ENCODE measurements at regions not wholly inside any gene's neighbourhood (a gene's known extent, or its start where the extent isn't known, plus 50 kb on each side); places are given as distances from the start of the nearest gene placed in this dataset.

DNA sequence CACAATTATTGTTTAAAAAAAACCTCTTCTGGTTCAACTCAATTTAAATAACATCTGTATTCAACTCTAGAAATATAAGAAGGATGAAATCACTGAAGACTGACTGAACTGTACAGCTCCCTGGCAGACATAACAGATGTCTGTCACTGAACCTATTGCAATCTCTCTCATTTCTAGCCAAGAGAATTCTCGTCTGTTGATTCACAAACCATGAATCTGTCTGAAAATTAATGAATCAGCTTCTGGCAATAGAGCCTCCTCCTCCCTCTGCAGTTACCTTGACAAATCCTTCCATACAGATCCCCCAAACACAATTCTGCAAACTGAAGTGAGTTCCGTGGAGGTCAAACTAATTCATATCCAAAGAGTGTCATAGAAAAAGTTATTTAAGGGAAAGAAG lies 561.4 kb downstream of the PYDC2 start:
- H3K4me3 ChIP-seq (ENCODE audit: low read length) = no peak overlapping the region
- H3K9me3 ChIP-seq (ENCODE audit: low read depth, low read length) = peaks cover 4% of the 10 kb centered on the region
- no peaks in the 10 kb centered on the region for H3K4me1 ChIP-seq (ENCODE audit: insufficient read depth, low read length)
- no peaks in the 10 kb centered on the region for H3K27me3 ChIP-seq (ENCODE audit: insufficient read depth, low read length)

DNA sequence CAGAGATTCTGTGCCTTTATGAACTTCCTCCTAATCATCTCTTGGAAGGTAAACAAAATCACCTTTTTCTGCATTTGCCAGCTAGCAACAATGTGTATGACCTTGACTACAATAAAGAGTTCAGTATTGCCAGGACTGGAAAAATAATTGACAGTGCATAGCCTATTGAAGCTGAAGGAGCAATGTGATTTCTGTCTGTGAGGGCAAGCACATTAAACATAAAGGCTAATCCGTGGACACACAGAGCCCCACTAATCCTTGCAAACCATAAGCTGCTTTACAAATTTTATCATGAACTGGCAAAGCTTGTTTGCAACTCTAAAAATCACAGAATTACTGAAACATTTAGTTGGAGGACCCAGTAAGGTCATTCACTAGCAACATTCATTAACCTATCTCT lies 563.8 kb downstream of the PYDC2 start:
- H3K4me1 ChIP-seq (ENCODE audit: insufficient read depth, low read length) = no peaks in the 10 kb centered on the region
- no peak overlapping the region for H3K4me3 ChIP-seq (ENCODE audit: low read length)
- no peaks in the 10 kb centered on the region for H3K27me3 ChIP-seq (ENCODE audit: insufficient read depth, low read length)
- H3K9me3 ChIP-seq (ENCODE audit: low read depth, low read length) = peaks cover under 1% of the 10 kb centered on the region

DNA sequence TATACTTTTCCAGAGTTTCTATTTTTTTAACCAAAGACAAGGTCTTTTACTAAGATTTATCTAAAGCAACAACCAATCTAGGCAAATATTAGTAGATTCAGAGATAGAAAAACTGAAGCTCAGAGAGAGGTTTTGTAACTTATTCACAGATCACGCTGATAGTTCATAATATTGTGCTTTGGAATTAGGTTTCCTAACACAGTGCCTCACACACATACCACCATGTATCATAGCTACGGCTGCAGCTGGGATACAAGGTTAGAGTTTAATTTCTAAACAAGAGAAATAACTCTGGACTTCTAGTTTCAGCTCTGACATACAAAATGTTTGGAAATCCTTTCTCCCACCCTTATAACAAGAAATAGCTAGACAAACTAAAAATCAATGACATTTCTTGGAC lies 565.7 kb downstream of the PYDC2 start:
- Histone ChIP-seq H3K4me1 (ENCODE audit: insufficient read depth, low read length) (no peaks in the 10 kb centered on the region), H3K27me3 (ENCODE audit: insufficient read depth, low read length) (no peaks in the 10 kb centered on the region), H3K4me3 (ENCODE audit: low read length) (no peak overlapping the region), H3K9me3 (ENCODE audit: low read depth, low read length) (no peaks in the 10 kb centered on the region)

DNA sequence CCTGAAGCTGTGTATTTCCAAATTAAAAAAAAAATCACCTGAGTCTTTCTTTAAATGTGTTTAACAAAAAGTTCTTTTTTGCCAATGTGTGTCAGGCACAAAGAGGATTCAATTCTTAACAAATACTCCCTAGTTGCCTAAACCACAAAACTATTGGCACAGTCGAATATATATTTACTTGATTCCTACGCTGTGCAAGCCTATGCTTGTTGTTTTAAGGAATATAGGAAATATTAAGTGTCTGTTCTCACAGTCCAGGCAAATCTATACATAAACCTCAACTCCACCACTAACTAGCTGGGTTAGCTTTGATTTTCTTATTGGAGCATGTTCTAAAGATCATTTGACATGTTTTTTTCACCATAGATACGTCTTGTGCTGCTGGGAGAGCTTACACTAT lies 571.0 kb downstream of the PYDC2 start:
- H3K9me3 ChIP-seq (ENCODE audit: low read depth, low read length) = no peaks in the 10 kb centered on the region
- H3K4me1 ChIP-seq (ENCODE audit: insufficient read depth, low read length) = no peaks in the 10 kb centered on the region
- no peak overlapping the region for H3K4me3 ChIP-seq (ENCODE audit: low read length)
- no peaks in the 10 kb centered on the region for H3K27me3 ChIP-seq (ENCODE audit: insufficient read depth, low read length)

DNA sequence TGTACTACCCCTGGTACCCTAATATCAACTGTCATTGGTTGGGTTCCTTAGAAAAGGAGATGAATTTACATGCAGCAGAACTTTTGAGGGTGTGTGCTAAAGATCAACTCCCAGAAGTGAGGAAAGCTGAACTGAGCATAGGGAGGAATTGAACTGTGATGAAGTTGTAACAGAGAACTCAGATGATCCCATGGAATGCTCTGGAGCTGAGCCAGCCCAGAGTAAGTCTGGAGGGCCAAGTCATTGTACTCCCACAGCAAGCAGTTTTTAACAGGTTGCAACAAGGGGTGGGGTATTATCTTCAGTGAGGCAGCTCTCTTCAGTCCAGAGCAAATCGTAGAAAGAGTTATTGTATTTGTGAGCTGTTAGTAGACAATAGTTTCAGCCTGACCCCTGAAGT lies 572.3 kb downstream of the PYDC2 start:
- Histone ChIP-seq H3K9me3 (ENCODE audit: low read depth, low read length) (no peaks in the 10 kb centered on the region), H3K4me3 (ENCODE audit: low read length) (no peak overlapping the region)

DNA sequence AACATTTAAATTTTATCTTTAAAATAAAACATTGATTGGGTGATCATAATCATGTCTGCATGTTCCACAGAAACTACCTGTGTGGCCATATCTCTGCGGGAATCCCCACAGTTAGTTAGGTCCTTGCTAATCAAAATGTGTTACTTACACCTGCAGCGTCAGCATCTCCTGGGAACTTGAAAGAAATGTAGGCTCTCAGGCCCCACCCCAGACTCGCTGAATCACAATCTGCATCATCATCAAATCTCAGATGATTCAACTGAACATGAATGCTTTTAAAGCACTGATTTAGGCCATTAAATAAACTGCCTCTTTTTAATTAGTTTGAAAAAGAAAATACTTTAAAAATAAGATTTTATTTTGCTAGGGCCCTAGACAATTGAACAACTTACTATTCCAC lies 577.8 kb downstream of the PYDC2 start:
- H3K27me3 ChIP-seq (ENCODE audit: insufficient read depth, low read length) = no peaks in the 10 kb centered on the region
- H3K4me1 ChIP-seq (ENCODE audit: insufficient read depth, low read length) = no peaks in the 10 kb centered on the region
- no peaks in the 10 kb centered on the region for H3K9me3 ChIP-seq (ENCODE audit: low read depth, low read length)
- no peak overlapping the region for H3K4me3 ChIP-seq (ENCODE audit: low read length)

More for the DNA sequence above, 572.3 kb downstream of the PYDC2 start:
- Histone ChIP-seq H3K4me1 (ENCODE audit: insufficient read depth, low read length) (no peaks in the 10 kb centered on the region), H3K27me3 (ENCODE audit: insufficient read depth, low read length) (no peaks in the 10 kb centered on the region)

DNA sequence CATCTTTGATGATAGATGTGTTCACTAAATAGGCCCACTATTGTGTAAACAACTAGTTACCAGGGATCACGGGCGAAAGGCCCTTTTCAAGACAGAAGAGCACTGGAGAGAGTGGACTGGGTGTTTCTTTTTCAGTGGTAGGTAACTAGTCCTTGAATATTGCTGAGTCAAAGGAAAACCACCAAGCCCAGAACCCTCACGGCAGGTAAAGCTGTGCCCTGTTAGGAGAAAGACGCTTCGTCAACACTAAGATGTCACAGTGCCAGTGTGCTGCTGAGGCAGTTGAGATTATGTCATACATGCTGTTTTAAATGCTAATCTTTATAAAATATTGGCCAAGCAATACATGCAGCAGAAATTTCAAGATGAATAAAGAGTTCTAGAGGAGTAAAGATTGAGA lies 578.6 kb downstream of the PYDC2 start:
- no peak overlapping the region for H3K4me3 ChIP-seq (ENCODE audit: low read length)
- H3K9me3 ChIP-seq (ENCODE audit: low read depth, low read length) = no peaks in the 10 kb centered on the region
- no peaks in the 10 kb centered on the region for H3K27me3 ChIP-seq (ENCODE audit: insufficient read depth, low read length)
- no peaks in the 10 kb centered on the region for H3K4me1 ChIP-seq (ENCODE audit: insufficient read depth, low read length)

DNA sequence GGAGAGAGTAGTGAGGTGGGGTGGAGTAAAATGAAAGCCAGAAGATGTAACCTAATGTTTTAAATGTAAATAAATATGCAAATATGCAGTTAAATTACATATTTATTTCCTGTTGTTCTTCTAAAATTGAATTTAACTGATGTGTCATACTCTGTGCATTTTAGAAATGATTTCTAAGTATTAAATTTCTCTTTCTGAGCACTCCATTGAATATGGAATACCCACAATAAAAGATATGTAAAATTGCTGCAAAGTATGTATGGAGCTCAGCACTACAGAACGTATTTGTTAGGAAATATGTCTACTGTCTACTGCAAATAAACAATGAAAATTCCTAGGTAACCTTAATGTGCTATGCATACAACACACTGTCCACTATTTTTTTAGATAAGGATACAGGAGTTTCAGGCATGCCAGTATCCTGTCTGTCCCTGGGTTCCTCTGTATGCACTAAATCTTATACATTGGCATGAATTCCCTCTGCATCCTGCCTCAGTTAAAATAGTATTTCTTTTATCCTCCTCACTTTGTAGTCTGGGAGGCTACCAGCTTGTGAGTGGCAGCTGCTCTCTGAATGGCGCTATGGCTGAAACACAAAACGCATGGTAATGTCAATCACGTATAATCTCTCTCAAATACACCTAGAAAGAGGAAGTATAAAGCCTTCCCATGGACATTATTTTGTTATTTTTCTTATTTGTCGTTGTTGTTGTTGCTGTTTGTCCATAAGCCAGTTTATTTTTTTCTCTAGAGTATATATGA lies 579.5 kb downstream of the PYDC2 start:
- Histone ChIP-seq H3K4me1 (ENCODE audit: insufficient read depth, low read length) (no peaks in the 10 kb centered on the region), H3K9me3 (ENCODE audit: low read depth, low read length) (no peaks in the 10 kb centered on the region)

DNA sequence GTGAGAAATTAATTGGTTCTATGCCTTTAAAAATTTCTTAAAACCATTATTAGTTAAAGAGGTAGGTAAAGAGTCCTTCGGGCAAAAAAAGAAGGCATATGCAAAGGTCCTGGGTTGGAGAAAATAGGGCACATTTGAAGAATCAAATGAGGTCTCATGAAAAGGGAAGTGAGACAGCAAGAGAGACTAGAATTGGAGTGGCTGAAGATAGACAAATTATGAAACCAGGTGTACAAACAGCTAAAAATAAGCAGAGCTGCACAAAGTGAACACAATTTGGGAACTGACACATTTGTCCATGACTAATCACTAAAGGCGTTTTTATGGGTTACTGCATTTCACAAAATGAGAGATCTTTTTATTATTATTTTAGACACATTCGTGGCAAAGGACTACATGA lies 581.2 kb downstream of the PYDC2 start:
- Histone ChIP-seq H3K27me3 (ENCODE audit: insufficient read depth, low read length) (no peaks in the 10 kb centered on the region), H3K4me1 (ENCODE audit: insufficient read depth, low read length) (no peaks in the 10 kb centered on the region), H3K4me3 (ENCODE audit: low read length) (no peak overlapping the region), H3K9me3 (ENCODE audit: low read depth, low read length) (no peaks in the 10 kb centered on the region)

More for the DNA sequence above, 579.5 kb downstream of the PYDC2 start:
- Histone ChIP-seq H3K27me3 (ENCODE audit: insufficient read depth, low read length) (no peaks in the 10 kb centered on the region), H3K4me3 (ENCODE audit: low read length) (no peak overlapping the region)

DNA sequence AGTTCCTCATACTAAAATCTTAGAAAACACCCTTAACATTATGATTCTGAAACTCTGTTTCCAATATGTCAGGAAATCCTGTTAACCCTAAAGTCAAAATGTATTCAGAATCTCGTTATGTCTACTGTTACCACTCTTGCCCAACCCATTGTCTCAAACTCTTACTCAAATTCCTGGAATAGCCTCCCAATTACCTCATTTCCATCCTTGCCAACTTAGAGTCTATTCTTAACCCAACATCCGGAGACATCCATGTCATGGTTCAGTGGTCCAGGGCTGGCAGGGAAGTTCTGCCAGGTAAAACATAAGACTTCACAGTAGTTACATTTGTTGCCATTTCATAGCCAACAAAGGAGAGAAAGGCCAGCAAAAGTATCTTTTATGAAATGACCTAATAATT lies 593.9 kb downstream of the PYDC2 start:
- no peaks in the 10 kb centered on the region for H3K9me3 ChIP-seq (ENCODE audit: low read depth, low read length)
- no peak overlapping the region for H3K4me3 ChIP-seq (ENCODE audit: low read length)
- H3K27me3 ChIP-seq (ENCODE audit: insufficient read depth, low read length) = no peaks in the 10 kb centered on the region
- no peaks in the 10 kb centered on the region for H3K4me1 ChIP-seq (ENCODE audit: insufficient read depth, low read length)

DNA sequence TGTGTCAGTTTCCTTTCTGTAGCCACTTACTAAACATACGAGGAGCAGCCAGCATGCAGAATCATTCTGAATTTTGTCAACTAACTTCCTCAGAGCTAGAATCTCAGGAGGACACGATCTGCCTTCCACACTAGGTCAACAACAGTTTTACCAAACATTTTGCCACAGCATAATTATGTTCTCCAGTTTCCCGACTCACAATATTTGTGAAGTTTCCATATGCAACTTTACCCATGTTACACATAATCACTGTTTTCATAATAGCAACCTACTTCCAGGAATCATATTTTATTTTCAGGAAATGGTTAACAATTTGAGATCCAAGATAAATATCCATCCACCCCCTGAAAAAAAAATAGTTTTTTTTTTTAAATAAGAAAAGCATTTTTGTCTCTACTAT lies 595.0 kb downstream of the PYDC2 start:
- Histone ChIP-seq H3K9me3 (ENCODE audit: low read depth, low read length) (no peaks in the 10 kb centered on the region), H3K4me1 (ENCODE audit: insufficient read depth, low read length) (no peaks in the 10 kb centered on the region), H3K4me3 (ENCODE audit: low read length) (no peak overlapping the region), H3K27me3 (ENCODE audit: insufficient read depth, low read length) (no peaks in the 10 kb centered on the region)

DNA sequence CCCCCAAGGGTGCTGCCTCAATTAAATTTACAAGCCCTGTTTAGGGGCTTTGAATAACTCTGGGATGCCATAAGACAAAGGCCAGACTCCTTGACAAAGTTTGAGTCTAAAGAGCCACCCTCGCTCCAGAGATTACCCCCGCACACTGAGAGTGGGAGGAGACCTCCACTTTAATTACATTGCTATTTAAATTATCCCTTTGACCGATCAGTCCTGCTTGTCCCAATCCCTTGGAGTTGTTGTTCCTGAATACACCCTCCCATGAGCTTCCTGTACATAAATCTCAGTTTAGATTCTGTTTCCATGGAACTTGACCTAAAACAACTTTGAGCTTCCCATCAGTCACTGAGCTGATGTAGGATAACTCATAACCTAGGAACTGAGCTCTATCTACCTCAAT lies 596.3 kb downstream of the PYDC2 start:
- no peak overlapping the region for H3K4me3 ChIP-seq (ENCODE audit: low read length)
- no peaks in the 10 kb centered on the region for H3K9me3 ChIP-seq (ENCODE audit: low read depth, low read length)
- H3K4me1 ChIP-seq (ENCODE audit: insufficient read depth, low read length) = no peaks in the 10 kb centered on the region
- H3K27me3 ChIP-seq (ENCODE audit: insufficient read depth, low read length) = no peaks in the 10 kb centered on the region

DNA sequence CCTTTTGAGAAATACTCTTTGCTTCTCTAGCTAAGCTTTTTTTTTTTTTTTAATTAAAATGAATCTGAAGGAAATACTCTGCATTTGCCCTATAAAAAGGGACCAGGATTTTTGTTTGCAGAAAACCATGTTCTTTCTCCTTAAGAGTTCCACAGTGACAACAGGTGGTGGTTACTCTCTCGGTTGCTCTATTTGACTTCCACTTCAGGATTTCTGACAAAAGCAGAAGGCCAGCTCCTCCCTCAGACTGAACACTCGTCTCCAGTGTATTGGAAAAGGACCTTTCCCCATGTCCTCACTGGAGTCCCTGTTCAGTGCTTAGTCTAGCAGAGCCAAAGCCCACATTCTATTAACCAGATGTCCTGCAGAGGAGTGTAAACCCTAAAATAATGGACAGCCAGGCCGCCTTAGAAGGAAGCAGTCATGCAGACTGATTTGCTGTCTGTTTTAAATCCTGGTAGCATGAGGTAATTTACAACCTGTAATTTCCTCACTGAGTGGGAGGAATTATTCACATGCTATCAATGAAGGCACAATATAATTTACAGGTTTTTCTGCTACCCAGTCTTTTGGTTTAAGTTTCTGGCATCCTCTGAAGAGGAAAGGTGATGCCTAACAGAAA lies 599.3 kb downstream of the PYDC2 start:
- no peak overlapping the region for H3K4me3 ChIP-seq (ENCODE audit: low read length)
- no peaks in the 10 kb centered on the region for H3K4me1 ChIP-seq (ENCODE audit: insufficient read depth, low read length)
- no peaks in the 10 kb centered on the region for H3K9me3 ChIP-seq (ENCODE audit: low read depth, low read length)
- no peaks in the 10 kb centered on the region for H3K27me3 ChIP-seq (ENCODE audit: insufficient read depth, low read length)

DNA sequence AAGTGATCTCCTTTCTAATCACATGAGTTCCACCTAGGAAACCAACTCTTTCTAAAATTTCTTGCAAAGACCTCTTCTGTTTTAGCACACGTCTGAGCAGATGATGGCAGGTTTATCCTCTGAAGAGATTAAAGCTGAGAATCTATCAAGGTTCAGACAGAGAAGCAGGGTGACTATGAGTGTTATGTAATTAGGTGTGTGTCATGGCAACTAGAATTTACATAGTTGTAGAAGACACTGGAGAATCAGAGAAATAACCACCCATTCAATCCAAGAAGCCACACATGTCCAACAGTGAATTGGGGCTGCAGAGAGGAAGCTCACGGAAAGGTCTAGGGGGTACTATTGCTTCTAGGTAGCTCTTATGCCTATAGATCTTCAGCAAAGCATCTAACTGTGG lies 600.5 kb downstream of the PYDC2 start:
- Histone ChIP-seq H3K27me3 (ENCODE audit: insufficient read depth, low read length) (no peaks in the 10 kb centered on the region), H3K9me3 (ENCODE audit: low read depth, low read length) (no peaks in the 10 kb centered on the region), H3K4me1 (ENCODE audit: insufficient read depth, low read length) (no peaks in the 10 kb centered on the region), H3K4me3 (ENCODE audit: low read length) (no peak overlapping the region)

DNA sequence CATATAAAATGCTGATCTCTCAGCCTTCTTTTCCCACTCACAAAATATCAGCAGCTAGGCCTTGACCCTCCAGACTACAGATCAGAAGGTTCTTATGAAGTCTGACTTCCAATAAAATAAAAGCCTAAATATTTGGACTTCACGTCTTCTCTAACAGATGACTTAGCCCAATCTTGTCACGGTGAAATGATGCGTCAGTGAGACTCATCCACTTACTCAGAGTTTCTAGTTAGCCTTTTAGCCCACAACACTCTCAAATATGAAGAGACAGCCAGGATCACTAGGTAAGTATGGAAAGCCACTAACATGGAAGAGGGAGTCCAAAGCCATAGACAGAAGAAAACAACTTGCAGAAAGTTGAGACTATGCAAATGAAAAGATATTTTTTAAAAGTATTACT lies 601.2 kb downstream of the PYDC2 start:
- Histone ChIP-seq H3K9me3 (ENCODE audit: low read depth, low read length) (no peaks in the 10 kb centered on the region), H3K4me1 (ENCODE audit: insufficient read depth, low read length) (no peaks in the 10 kb centered on the region), H3K4me3 (ENCODE audit: low read length) (no peak overlapping the region), H3K27me3 (ENCODE audit: insufficient read depth, low read length) (no peaks in the 10 kb centered on the region)

DNA sequence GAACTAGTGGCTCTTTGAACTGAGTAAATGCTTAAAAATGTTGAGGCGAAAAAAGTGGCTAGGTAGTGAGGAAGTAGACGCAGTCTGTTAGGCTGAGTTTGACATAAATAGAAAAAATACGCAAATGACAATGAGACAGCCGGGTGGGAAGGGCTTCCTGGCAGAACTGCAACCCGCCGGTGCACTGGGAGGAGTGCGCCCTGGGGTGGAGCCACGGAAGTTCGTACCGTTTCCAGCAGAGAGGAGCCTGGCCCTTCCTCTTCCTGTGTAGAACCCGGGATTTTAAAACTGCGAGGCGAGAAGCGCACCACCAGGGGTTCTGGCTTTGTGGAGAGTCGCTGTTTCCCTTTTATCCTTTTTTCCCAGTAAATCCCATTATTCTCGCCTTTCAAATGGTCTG lies 602.6 kb downstream of the PYDC2 start:
- H3K9me3 ChIP-seq (ENCODE audit: low read depth, low read length) = no peaks in the 10 kb centered on the region
- no peaks in the 10 kb centered on the region for H3K4me1 ChIP-seq (ENCODE audit: insufficient read depth, low read length)
- H3K4me3 ChIP-seq (ENCODE audit: low read length) = no peak overlapping the region
- H3K27me3 ChIP-seq (ENCODE audit: insufficient read depth, low read length) = no peaks in the 10 kb centered on the region
